Fibroblast of lung (primary cell): ENCODE measurements at regions not wholly inside any gene's neighbourhood (a gene's known extent, or its start where the extent isn't known, plus 50 kb on each side); places are given as distances from the start of the nearest gene placed in this dataset.

ENCODE experiments used
- DNase-seq, 2 donors: peaks; one replicate each; pipeline versions ENCODE4 v3.0.0 to v3.0.0-alpha.2; 2010; ENCODE audit warnings: low read depth in 2 of 2
- H2AFZ ChIP-seq: 2 replicates; pipeline ENCODE4 v1.5.1; 2012; ENCODE audit warnings: low read length, control low read depth, inconsistent platforms
- H3K27ac ChIP-seq: 2 replicates; pipeline ENCODE4 v1.5.1; 2011; ENCODE audit warnings: low read length, control low read depth; ENCODE audit not compliant: insufficient read depth
- H3K27me3 ChIP-seq: 2 replicates; pipeline ENCODE4 v1.5.1; 2011; ENCODE audit warnings: mild to moderate bottlenecking, low read length; ENCODE audit not compliant: control insufficient read depth, insufficient read depth
- H3K36me3 ChIP-seq: 2 replicates; pipeline ENCODE4 v1.5.1; 2011; ENCODE audit warnings: low read length; ENCODE audit not compliant: control insufficient read depth, insufficient read depth
- H3K4me1 ChIP-seq: 2 replicates; pipeline ENCODE4 v1.5.1; 2011; ENCODE audit warnings: low read length; ENCODE audit not compliant: control insufficient read depth, insufficient read depth; ENCODE audit errors: extremely low read depth
- H3K4me2 ChIP-seq: 2 replicates; pipeline ENCODE4 v1.5.1; 2011; ENCODE audit warnings: low read length, control low read depth; ENCODE audit not compliant: insufficient read depth; ENCODE audit errors: extremely low read depth
- H3K4me3 ChIP-seq, 4 experiments: fragments of 200-600 bp in 1 of 4; sonication (generic) in 1 of 4; replicated peaks in 1 of 4; 2 replicates each; pipeline ENCODE4 v1.5.1; 2011 to 2016; ENCODE audit warnings: low read length in 4 of 4, low read depth in 3 of 4, mild to moderate bottlenecking in 3 of 4, control low read depth in 2 of 4, inconsistent platforms in 1 of 4, mixed read lengths in 1 of 4; ENCODE audit not compliant: insufficient read depth in 1 of 4; ENCODE audit errors: control extremely low read depth in 1 of 4
- H3K79me2 ChIP-seq: 2 replicates; pipeline ENCODE4 v1.5.1; 2012; ENCODE audit warnings: mild to moderate bottlenecking, low read length, inconsistent platforms; ENCODE audit not compliant: control insufficient read depth, insufficient read depth
- H3K9ac ChIP-seq: 2 replicates; pipeline ENCODE4 v1.5.1; 2011; ENCODE audit warnings: mild to moderate bottlenecking, low read length, control low read depth; ENCODE audit not compliant: insufficient read depth
- H3K9me3 ChIP-seq: 2 replicates; pipeline ENCODE4 v1.5.1; 2012; ENCODE audit warnings: low read depth, low read length; ENCODE audit not compliant: control insufficient read depth, insufficient read depth
- H4K20me1 ChIP-seq: 2 replicates; pipeline ENCODE4 v1.5.1; 2011; ENCODE audit warnings: low read length; ENCODE audit not compliant: control insufficient read depth, insufficient read depth; ENCODE audit errors: extremely low read depth
- CTCF ChIP-seq, 2 donors: IDR thresholded peaks in 1 of 2; conservative IDR thresholded peaks in 1 of 2; 1 replicate in 1 of 2; 2 replicates in 1 of 2; pipeline ENCODE4 v1.5.1; 2011 to 2012; ENCODE audit warnings: low read length in 2 of 2, control low read depth in 1 of 2, inconsistent platforms in 1 of 2, low read depth in 1 of 2, mild to moderate bottlenecking in 1 of 2
- EZH2 ChIP-seq: IDR thresholded peaks from 2 replicates; pipeline ENCODE4 v1.5.1; 2012; ENCODE audit warnings: low read length, control low read depth, mild to moderate bottlenecking; ENCODE audit errors: missing control alignments

GRCh38 chrX:134714633-134715110 lies 56.4 kb upstream of the PLAC1 start:
- H3K79me2 ChIP-seq: no peaks in the 10 kb centered on the region
- no peaks in the 10 kb centered on the region for H4K20me1 ChIP-seq
- H3K4me1 ChIP-seq: peaks cover 3% of the 10 kb centered on the region
- H3K27me3 ChIP-seq: no peaks in the 10 kb centered on the region
- no peak overlapping the region for H3K4me2 ChIP-seq
- H3K9me3 ChIP-seq: no peaks in the 10 kb centered on the region
- H3K27ac ChIP-seq: no peak overlapping the region
- no peak overlapping the region for H3K4me3 ChIP-seq
- H2AFZ ChIP-seq: no peak overlapping the region
- no peaks in the 10 kb centered on the region for H3K36me3 ChIP-seq
- no peak overlapping the region for H3K9ac ChIP-seq
- no peak for TF ChIP-seq CTCF (conservative IDR thresholded peaks at IDR 0.05 in 1 of 2, IDR thresholded peaks at IDR 0.05 in 1 of 2; ENCODE audit: low read depth in 1 of 2, low read length in 2 of 2)
- no peak for TF ChIP-seq EZH2
- no peak for DNase-seq

- Histone ChIP-seq H3K4me3 (no peak overlapping the region), H2AFZ (no peak overlapping the region), H3K27ac (no peak overlapping the region), H3K36me3 (no peaks in the 10 kb centered on the region), H3K9ac (no peak overlapping the region), H3K27me3 (no peaks in the 10 kb centered on the region), H4K20me1 (no peaks in the 10 kb centered on the region), H3K79me2 (no peaks in the 10 kb centered on the region), H3K4me1 (peaks cover 3% of the 10 kb centered on the region), H3K9me3 (no peaks in the 10 kb centered on the region), H3K4me2 (no peak overlapping the region)
- no peak for DNase-seq
- TF ChIP-seq CTCF (conservative IDR thresholded peaks at IDR 0.05 in 1 of 2, IDR thresholded peaks at IDR 0.05 in 1 of 2; ENCODE audit: low read depth in 1 of 2, low read length in 2 of 2) (no peak), EZH2 (no peak)
Measured at GRCh38 chrX:134713618-134714107, 55.4 kb upstream of the PLAC1 start.

GRCh38 chrX:134712272-134712671 lies 54.0 kb upstream of the PLAC1 start:
- no peak for DNase-seq
- H3K4me3 ChIP-seq: no peak overlapping the region
- H3K4me1 ChIP-seq: no peaks in the 10 kb centered on the region
- no peak overlapping the region for H3K27ac ChIP-seq
- H3K79me2 ChIP-seq: no peaks in the 10 kb centered on the region
- H3K9ac ChIP-seq: no peak overlapping the region
- no peaks in the 10 kb centered on the region for H3K27me3 ChIP-seq
- H4K20me1 ChIP-seq: no peaks in the 10 kb centered on the region
- H3K4me2 ChIP-seq: no peak overlapping the region
- no peaks in the 10 kb centered on the region for H3K9me3 ChIP-seq
- H2AFZ ChIP-seq: no peak overlapping the region
- H3K36me3 ChIP-seq: no peaks in the 10 kb centered on the region
- TF ChIP-seq EZH2 (no peak), CTCF (conservative IDR thresholded peaks at IDR 0.05 in 1 of 2, IDR thresholded peaks at IDR 0.05 in 1 of 2; ENCODE audit: low read depth in 1 of 2, low read length in 2 of 2) (no peak)
